Panc1 (cell line): ENCODE measurements at regions not wholly inside any gene's neighbourhood (a gene's known extent, or its start where the extent isn't known, plus 50 kb on each side); places are given as distances from the start of the nearest gene placed in this dataset.

ENCODE experiments used
- POLR2AphosphoS5 ChIP-seq: IDR thresholded peaks from 2 replicates; pipeline ENCODE4 v1.6.1; 2012; ENCODE audit warnings: mild to moderate bottlenecking, low read depth, low read length, moderate library complexity
- TF ChIP-seq, protein P1 (sequence below): fragments of 450-650 bp; IDR thresholded peaks from 2 replicates; pipeline ENCODE4 v1.5.1; 2017; ENCODE audit warnings: mild to moderate bottlenecking
- TF ChIP-seq, protein P2 (sequence below), 2 experiments: IDR thresholded peaks; 2 replicates each; pipeline ENCODE4 v1.6.1; 2011 to 2012; ENCODE audit warnings: low read depth in 2 of 2, control low read depth in 1 of 2, low read length in 1 of 2, mild to moderate bottlenecking in 1 of 2, moderate library complexity in 1 of 2; ENCODE audit not compliant: insufficient read depth in 1 of 2

DNA sequence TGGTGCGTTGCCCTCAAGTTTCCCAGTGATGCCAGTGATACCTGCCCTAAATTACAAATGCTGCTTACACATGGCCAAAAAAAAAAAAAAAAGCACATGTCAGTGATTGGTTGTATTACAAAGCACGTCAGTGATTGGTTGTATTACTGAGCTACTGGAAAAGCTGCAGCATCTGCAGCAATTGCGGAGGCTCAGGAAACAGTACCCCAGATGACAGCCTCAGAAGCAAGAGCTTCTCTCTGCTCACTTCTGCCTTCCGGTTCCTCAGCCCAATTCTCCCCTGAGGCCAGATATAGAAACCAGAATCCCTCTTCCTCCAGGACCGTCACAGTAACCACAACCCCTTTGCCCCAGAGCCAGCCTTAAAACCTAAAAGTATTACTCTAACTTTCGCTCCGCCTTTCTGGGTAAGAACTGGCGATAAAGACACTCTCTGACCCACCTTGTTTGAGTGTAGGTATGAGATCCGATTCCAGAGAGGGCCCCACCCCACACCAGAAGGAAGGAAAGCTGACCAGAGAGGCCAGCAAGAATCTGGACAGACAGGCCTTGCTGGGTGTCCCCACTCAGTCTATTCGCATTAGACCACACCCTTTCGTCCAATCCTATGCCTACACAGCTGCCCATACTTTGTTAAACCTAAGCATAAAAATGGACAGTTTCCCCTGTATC lies 85.0 kb upstream of the SORBS2 start:
- TF ChIP-seq, protein P1, sequence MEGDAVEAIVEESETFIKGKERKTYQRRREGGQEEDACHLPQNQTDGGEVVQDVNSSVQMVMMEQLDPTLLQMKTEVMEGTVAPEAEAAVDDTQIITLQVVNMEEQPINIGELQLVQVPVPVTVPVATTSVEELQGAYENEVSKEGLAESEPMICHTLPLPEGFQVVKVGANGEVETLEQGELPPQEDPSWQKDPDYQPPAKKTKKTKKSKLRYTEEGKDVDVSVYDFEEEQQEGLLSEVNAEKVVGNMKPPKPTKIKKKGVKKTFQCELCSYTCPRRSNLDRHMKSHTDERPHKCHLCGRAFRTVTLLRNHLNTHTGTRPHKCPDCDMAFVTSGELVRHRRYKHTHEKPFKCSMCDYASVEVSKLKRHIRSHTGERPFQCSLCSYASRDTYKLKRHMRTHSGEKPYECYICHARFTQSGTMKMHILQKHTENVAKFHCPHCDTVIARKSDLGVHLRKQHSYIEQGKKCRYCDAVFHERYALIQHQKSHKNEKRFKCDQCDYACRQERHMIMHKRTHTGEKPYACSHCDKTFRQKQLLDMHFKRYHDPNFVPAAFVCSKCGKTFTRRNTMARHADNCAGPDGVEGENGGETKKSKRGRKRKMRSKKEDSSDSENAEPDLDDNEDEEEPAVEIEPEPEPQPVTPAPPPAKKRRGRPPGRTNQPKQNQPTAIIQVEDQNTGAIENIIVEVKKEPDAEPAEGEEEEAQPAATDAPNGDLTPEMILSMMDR: no peak
- TF ChIP-seq, protein P2, sequence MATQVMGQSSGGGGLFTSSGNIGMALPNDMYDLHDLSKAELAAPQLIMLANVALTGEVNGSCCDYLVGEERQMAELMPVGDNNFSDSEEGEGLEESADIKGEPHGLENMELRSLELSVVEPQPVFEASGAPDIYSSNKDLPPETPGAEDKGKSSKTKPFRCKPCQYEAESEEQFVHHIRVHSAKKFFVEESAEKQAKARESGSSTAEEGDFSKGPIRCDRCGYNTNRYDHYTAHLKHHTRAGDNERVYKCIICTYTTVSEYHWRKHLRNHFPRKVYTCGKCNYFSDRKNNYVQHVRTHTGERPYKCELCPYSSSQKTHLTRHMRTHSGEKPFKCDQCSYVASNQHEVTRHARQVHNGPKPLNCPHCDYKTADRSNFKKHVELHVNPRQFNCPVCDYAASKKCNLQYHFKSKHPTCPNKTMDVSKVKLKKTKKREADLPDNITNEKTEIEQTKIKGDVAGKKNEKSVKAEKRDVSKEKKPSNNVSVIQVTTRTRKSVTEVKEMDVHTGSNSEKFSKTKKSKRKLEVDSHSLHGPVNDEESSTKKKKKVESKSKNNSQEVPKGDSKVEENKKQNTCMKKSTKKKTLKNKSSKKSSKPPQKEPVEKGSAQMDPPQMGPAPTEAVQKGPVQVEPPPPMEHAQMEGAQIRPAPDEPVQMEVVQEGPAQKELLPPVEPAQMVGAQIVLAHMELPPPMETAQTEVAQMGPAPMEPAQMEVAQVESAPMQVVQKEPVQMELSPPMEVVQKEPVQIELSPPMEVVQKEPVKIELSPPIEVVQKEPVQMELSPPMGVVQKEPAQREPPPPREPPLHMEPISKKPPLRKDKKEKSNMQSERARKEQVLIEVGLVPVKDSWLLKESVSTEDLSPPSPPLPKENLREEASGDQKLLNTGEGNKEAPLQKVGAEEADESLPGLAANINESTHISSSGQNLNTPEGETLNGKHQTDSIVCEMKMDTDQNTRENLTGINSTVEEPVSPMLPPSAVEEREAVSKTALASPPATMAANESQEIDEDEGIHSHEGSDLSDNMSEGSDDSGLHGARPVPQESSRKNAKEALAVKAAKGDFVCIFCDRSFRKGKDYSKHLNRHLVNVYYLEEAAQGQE (IDR thresholded peaks at IDR 0.05; ENCODE audit: insufficient read depth in 1 of 2, low read depth in 2 of 2, low read length in 1 of 2): no peak
- no peak for TF ChIP-seq POLR2AphosphoS5
